ENCODE measurements at regions not wholly inside any gene's neighbourhood (a gene's known extent, or its start where the extent isn't known, plus 50 kb on each side); places are given as distances from the start of the nearest gene placed in this dataset.

DNA sequence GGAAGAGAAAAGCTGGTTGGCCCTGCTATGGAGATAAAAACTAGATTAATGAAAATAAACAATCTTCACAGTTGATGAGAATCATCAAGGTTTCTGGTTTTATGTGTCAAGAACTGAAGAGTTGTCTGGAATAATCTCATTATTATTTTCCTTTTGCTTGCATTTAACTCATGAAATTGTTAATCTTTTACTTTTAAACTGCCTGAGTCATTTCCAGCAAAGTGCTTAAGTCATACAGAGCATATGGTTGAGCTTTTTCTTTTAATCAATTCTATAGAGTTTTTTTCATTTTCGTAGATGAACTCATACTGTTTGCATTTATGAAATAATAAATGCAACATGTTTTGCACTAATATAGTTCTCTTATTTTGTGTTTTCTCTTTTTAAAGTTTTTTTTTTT lies 747.9 kb downstream of the NXPH1 start:
- Histone ChIP-seq H3K36me3 (ENCODE audit: control insufficient read depth in 2 of 2, extremely low read depth in 1 of 2, insufficient read depth in 2 of 2, low read length in 2 of 2) (no peaks in the 10 kb centered on the region), H3K4me1 (ENCODE audit: control insufficient read depth, extremely low read depth, insufficient read depth, low read length) (no peaks in the 10 kb centered on the region), H3K9me3 (ENCODE audit: control insufficient read depth, low read depth, low read length) (no peaks in the 10 kb centered on the region), H3K27me3 (ENCODE audit: control insufficient read depth, extremely low read depth, insufficient read depth, low read length) (no peaks in the 10 kb centered on the region), H3K27ac (ENCODE audit: control insufficient read depth, insufficient read depth, low read length) (no peak overlapping the region), H3K4me3 (ENCODE audit: control insufficient read depth in 2 of 3, extremely low read depth in 1 of 3, insufficient read depth in 2 of 3, low read depth in 1 of 3, low read length in 3 of 3) (no peak overlapping the region), H3K9me1 (ENCODE audit: control insufficient read depth, extremely low read depth, insufficient read depth, low read length) (no peaks in the 10 kb centered on the region), H3K9ac (ENCODE audit: control insufficient read depth, extremely low read depth, insufficient read depth, low read length) (no peak overlapping the region), H3K4me2 (ENCODE audit: control insufficient read depth, extremely low read depth, insufficient read depth, low read depth, low read length) (no peak overlapping the region), H3K79me2 (ENCODE audit: control insufficient read depth, insufficient read depth, low read length) (no peaks in the 10 kb centered on the region), H4K20me1 (ENCODE audit: control insufficient read depth, extremely low read depth, insufficient read depth, low read length) (no peaks in the 10 kb centered on the region), H2AFZ (ENCODE audit: control insufficient read depth, low read length) (no peak overlapping the region)
- dilution Hi-C loops (cut with MboI; ENCODE audit: extremely low pct_ligation_motif_present, low sequenced_read_pairs) = no loop called here
- DNase-seq (ENCODE audit: low read depth, low spot score) (no peak), FAIRE-seq (no peak)
- TF ChIP-seq EZH2 (IDR thresholded peaks at IDR 0.05; ENCODE audit: low read length) = no peak
- TF ChIP-seq, protein P1, sequence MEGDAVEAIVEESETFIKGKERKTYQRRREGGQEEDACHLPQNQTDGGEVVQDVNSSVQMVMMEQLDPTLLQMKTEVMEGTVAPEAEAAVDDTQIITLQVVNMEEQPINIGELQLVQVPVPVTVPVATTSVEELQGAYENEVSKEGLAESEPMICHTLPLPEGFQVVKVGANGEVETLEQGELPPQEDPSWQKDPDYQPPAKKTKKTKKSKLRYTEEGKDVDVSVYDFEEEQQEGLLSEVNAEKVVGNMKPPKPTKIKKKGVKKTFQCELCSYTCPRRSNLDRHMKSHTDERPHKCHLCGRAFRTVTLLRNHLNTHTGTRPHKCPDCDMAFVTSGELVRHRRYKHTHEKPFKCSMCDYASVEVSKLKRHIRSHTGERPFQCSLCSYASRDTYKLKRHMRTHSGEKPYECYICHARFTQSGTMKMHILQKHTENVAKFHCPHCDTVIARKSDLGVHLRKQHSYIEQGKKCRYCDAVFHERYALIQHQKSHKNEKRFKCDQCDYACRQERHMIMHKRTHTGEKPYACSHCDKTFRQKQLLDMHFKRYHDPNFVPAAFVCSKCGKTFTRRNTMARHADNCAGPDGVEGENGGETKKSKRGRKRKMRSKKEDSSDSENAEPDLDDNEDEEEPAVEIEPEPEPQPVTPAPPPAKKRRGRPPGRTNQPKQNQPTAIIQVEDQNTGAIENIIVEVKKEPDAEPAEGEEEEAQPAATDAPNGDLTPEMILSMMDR (optimal IDR thresholded peaks at IDR 0.05 in 1 of 3, IDR thresholded peaks at IDR 0.05 in 1 of 3, conservative IDR thresholded peaks at IDR 0.05 in 1 of 3; ENCODE audit: extremely low read depth in 1 of 3, insufficient read depth in 2 of 3, low read length in 3 of 3) = no peak

DNA sequence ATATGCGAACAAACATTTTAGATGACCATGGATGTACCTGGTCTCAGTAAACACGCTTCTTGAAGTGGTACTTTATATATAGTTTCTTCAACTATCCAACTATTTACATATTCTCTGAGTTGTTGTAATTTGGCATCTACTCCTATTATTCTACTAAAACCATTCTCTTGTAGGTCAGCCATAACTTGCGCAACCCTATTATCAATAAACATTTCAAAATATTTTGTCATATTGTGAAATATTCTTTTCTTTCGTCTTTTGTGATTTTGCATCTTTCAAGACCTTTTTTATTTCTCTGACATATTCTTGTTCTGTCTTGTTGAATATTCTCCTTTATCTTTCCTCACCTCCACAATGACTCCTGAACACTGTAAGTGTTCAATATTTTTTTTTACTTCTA lies 753.3 kb downstream of the NXPH1 start:
- no peak overlapping the region for H3K27ac ChIP-seq (ENCODE audit: control insufficient read depth, insufficient read depth, low read length)
- H3K4me2 ChIP-seq (ENCODE audit: control insufficient read depth, extremely low read depth, insufficient read depth, low read depth, low read length) = no peak overlapping the region
- no peaks in the 10 kb centered on the region for H3K4me1 ChIP-seq (ENCODE audit: control insufficient read depth, extremely low read depth, insufficient read depth, low read length)
- no peaks in the 10 kb centered on the region for H3K36me3 ChIP-seq (ENCODE audit: control insufficient read depth in 2 of 2, extremely low read depth in 1 of 2, insufficient read depth in 2 of 2, low read length in 2 of 2)
- H3K4me3 ChIP-seq (ENCODE audit: control insufficient read depth in 2 of 3, extremely low read depth in 1 of 3, insufficient read depth in 2 of 3, low read depth in 1 of 3, low read length in 3 of 3) = no peak overlapping the region
- FAIRE-seq (no peak), DNase-seq (ENCODE audit: low read depth, low spot score) (no peak)
- TF ChIP-seq, protein P1 (optimal IDR thresholded peaks at IDR 0.05 in 1 of 3, IDR thresholded peaks at IDR 0.05 in 1 of 3, conservative IDR thresholded peaks at IDR 0.05 in 1 of 3; ENCODE audit: extremely low read depth in 1 of 3, insufficient read depth in 2 of 3, low read length in 3 of 3) = no peak
- no peak for TF ChIP-seq EZH2 (IDR thresholded peaks at IDR 0.05; ENCODE audit: low read length)
- no peak overlapping the region for H2AFZ ChIP-seq (ENCODE audit: control insufficient read depth, low read length)
- H3K27me3 ChIP-seq (ENCODE audit: control insufficient read depth, extremely low read depth, insufficient read depth, low read length) = no peaks in the 10 kb centered on the region
- no peaks in the 10 kb centered on the region for H4K20me1 ChIP-seq (ENCODE audit: control insufficient read depth, extremely low read depth, insufficient read depth, low read length)
- dilution Hi-C loops (cut with MboI; ENCODE audit: extremely low pct_ligation_motif_present, low sequenced_read_pairs) = no loop called here
- no peak overlapping the region for H3K9ac ChIP-seq (ENCODE audit: control insufficient read depth, extremely low read depth, insufficient read depth, low read length)
- no peaks in the 10 kb centered on the region for H3K9me1 ChIP-seq (ENCODE audit: control insufficient read depth, extremely low read depth, insufficient read depth, low read length)
- no peaks in the 10 kb centered on the region for H3K79me2 ChIP-seq (ENCODE audit: control insufficient read depth, insufficient read depth, low read length)
- H3K9me3 ChIP-seq (ENCODE audit: control insufficient read depth, low read depth, low read length) = no peaks in the 10 kb centered on the region

All from keratinocyte (primary cell).